ENCODE measurements at regions not wholly inside any gene's neighbourhood (a gene's known extent, or its start where the extent isn't known, plus 50 kb on each side); places are given as distances from the start of the nearest gene placed in this dataset.

DNA sequence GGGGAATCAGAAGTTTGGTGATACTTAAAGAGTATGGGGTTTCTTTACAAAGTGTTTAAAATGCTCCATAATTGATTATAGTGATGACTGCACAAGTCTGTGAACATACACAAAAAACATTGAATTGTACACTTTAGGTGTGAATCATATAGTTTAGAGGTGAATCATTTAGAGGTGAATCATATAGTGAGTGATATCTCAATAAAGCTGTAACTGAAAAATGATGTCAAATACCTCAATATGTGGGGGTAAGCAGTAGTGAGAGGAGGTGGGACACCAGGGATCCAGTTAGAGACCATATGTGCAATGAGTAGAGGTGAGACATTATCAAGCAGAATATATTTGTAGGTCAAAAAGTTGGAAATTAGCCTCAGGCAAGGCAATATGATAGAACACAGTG is 264.5 kb downstream of the PMP22 start:
- no peak for ATAC-seq
- intact Hi-C loops (cut with DNase I): no loop called here
- no peak for DNase-seq (ENCODE audit: missing footprints)

DNA sequence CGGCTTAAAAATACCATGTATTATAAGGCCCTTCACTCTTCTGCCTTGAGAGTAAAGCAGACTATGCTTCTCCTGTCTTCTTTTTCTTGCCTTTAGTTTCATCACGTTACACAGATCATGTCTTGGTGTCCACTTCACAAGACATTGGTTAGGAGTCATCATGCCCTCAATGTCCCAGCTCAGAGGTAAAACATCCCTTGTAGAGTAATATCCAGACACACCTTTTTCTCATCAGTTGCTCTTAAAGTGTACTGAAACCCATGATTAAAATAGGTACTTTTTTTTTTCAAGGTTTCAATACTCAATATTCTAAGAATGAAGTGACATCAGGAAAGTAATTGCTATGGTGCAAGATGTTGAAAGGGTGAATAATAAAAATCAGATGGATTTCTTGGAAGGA is 267.8 kb downstream of the PMP22 start:
- ATAC-seq: no peak
- no peak for DNase-seq (ENCODE audit: missing footprints)
- intact Hi-C loops (cut with DNase I): no loop called here

DNA sequence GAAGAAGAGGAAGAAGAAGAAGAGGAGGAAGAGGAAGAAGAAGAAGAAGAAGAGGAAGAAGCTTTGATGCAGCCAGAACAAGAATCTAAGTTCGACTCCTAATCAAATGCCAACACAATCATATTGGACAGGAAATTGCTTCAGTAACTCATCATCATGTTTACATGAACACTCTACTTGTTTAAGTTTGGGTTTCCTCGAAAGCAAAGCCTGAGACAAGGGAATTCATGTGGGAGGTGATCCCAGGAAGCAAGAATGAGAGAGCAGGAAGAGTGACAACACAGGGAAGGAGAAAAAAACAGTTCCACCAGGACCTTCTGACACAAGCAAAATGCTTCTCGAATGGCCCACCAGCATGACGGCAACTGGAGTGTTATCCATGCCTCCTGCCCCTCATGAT is 279.0 kb downstream of the PMP22 start:
- ATAC-seq: no peak
- intact Hi-C loops (cut with DNase I): no loop called here
- DNase-seq (ENCODE audit: missing footprints): no peak

DNA sequence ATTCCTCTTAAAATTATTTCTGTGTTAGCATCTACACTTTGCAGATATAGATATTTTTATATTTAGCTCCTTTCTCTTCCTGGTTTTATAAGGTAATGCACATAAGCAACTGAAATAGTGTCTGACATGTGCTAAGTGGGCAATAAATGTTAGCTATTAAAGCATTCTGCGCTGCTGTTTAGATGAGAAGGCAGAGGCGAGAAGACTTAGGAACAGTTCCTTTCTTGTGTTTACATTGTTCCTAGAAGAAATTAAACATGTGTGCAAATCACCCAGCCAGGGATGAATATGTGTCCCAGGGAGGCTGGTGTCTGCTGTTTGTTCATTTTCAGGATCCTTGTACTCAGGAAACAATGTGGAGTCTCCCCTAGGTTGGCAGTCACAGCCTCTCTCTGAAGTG is 292.3 kb downstream of the PMP22 start:
- no peak for DNase-seq (ENCODE audit: missing footprints)
- ATAC-seq: no peak
- intact Hi-C loops (cut with DNase I): no loop called here

DNA sequence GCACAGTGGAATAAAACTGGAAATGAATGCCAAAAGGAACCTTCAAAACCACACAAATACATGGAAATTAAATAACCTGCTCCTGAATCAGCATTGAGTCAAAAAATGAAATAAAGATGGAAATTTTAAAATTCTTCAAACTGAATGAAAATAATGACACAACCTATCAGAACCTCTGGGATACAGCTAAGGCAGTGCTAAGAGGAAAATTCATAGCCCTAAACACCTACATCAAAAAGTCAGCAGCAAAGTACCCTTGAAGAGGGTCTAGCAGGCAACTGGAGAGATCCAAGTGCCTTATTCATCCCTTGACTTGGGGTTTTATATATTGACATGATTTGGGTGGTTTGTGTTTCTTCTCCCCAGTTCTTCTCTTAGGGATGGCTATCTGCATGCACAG is 294.1 kb downstream of the PMP22 start:
- ATAC-seq (no peak), DNase-seq (ENCODE audit: missing footprints) (no peak)
- intact Hi-C loops (cut with DNase I): no loop called here

- ATAC-seq: no peak
- intact Hi-C loops (cut with DNase I): no loop called here
Observed at GRCh38 chr17:14959106-14959648, 305.9 kb downstream of the PMP22 start.

GRCh38 chr17:14953405-14953804 is 311.7 kb downstream of the PMP22 start:
- DNase-seq (ENCODE audit: missing footprints) (no peak), ATAC-seq (no peak)
- intact Hi-C loops (cut with DNase I): no loop called here

More at GRCh38 chr17:14959106-14959648, 305.9 kb downstream of the PMP22 start:
- DNase-seq (ENCODE audit: missing footprints): no peak

DNA sequence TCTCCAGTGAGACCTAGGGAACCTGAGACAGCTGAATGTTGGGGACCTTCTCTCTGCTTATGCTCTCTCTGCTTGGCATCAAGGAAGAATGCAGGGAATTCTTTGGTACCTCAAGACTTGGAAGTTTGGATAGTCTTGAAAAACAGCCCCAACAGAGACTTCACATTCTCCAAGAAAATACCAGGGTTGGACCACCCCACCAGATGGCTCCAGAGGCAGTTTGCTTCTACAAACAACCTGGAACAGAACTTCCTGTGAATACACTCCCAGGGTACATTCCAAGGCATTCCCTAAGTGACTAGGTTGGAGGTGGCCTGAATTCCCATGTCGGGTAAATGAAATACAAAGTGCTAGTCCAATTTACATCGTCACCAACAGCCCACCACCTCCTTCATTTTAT is 314.4 kb downstream of the PMP22 start:
- no peak for DNase-seq (ENCODE audit: missing footprints)
- intact Hi-C loops (cut with DNase I): no loop called here
- no peak for ATAC-seq

GRCh38 chr17:14950216-14950615 is 314.9 kb downstream of the PMP22 start:
- no peak for ATAC-seq
- intact Hi-C loops (cut with DNase I): no loop called here

DNA sequence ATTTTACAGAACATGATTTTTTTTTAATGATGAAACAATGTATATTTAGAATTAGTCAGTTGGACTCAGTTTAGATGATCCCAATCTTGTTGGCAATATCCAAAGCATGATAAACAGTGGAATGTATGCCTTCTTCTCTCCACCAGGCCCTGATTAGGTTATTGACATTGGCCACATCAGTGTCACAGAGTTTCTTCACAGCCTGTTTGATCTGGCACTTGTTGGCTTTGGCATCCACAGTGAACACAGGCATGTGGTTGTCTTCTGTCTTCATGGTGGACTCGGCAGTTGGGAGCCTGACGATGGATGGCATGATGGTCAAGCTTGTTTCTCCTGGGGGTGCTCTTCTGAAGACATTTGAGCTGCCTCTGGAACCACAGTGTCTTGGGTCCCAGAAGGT is 317.5 kb downstream of the PMP22 start:
- no peak for ATAC-seq
- DNase-seq (ENCODE audit: missing footprints): no peak
- intact Hi-C loops (cut with DNase I): no loop called here

More at GRCh38 chr17:14950216-14950615, 314.9 kb downstream of the PMP22 start:
- DNase-seq (ENCODE audit: missing footprints): no peak

- no peak for DNase-seq (ENCODE audit: missing footprints)
Observed at GRCh38 chr17:14946481-14946880, 318.6 kb downstream of the PMP22 start.

DNA sequence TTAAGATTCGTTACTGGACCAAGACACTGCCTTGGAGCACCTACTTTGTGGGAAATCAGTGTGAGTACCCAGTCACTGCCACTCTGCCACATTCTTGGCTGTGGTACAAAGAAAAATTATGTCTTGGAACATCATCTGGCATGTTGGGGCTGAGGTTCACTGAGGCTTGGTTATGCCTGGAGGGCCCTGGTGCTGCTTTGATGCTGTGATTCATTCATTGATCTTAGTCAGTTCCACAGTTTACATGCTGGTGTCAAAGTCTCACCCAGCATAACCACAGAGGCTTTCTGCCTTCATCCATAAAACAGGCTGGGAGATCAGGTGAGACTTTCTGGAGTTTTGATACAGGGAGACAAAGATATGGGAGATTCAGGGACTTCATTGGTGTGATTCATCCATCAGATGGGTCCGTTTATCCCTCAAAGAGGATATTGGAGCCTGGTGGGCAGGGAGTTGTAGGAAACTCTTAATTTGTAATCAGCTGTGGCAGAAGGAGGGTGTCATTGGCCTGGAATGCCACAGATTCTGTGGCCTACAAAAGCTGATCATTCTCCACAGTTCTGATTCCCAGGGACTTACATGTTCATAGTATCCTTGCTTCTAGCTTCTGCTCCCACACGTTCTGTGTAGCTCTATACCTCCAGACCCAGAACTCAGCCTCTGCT is 322.5 kb downstream of the PMP22 start:
- ATAC-seq (no peak), DNase-seq (ENCODE audit: missing footprints) (no peak)
- intact Hi-C loops (cut with DNase I): no loop called here

More at GRCh38 chr17:14946481-14946880, 318.6 kb downstream of the PMP22 start:
- ATAC-seq: no peak
- intact Hi-C loops (cut with DNase I): no loop called here

- ATAC-seq (no peak), DNase-seq (ENCODE audit: missing footprints) (no peak)
- intact Hi-C loops (cut with DNase I): no loop called here
Observed at GRCh38 chr17:14940938-14941265, 324.2 kb downstream of the PMP22 start.

DNA sequence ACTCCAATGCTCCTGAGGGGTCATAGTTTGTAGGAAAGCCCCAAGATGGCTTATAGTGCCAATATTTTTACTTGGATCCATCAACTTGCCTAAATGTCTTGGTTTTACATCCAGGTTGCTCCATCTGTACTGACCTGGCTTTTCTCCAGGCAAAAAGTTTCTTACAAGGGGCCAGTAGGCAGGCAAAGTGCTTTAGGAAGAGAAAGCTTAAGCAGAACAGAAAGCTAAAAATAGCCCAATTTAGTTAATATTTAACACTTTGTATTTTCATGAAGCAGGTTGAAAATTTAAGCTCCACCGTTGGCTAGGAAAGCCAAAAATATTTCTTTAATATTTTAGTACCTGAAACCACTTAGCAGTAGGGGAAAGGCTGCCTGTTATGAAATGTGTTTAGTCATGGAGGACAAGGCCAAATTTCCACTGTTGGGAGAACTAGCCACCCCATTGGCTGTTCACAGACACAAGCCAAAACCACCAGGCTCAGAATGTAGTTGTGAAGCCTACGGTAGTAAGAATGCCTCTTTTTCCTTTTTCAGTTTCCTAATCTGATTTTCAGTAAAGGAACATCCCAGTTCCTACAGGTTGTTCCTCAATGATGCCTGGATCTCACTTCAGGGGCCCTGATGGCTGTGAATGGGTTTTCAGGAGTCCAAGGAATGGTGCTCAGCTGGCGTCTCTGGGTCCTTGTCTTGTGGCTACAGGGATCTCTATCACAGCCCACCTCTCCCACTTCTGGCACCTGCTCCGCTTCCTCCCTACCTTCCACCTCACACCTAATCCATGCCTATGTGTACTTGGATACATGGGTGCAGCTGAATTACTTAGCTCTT is 324.8 kb downstream of the PMP22 start:
- DNase-seq (ENCODE audit: missing footprints) (no peak), ATAC-seq (no peak)
- intact Hi-C loops (cut with DNase I): no loop called here

DNA sequence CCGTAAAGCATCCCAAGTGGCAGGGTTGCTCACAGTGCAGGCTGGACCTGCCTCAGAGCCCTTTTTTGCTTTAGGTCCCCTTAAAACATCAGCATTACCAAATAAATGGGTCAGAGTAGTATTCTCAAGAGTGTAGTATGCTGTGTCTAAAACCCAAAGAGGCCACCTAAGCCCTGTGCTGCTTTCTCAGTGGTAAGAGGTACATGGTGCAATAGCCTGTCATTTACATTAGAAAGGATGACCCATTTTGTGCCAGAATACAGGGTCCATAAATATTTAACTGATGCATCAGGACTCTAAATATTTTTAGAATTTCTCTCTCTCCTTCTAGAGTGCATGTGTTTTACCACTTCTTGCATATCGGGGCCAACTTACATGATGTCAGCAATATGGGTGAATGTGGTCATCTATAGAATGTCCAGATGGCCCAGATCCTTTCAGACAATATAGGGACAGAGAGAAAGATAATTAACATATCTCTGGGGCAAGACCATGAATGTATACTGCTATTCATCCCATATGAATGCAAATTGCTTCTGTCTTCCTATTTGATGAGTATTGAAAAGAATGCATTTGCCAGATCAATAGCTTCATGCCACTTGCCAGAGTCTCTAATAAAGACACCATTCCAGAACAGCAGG is 329.2 kb downstream of the PMP22 start:
- DNase-seq (ENCODE audit: missing footprints): no peak
- intact Hi-C loops (cut with DNase I): loop anchor here (2.0 to 5.0 kb wide), 2 partner anchors 221 to 236 kb away; no protein-coding TSS in a partner anchor
- no peak for ATAC-seq

DNA sequence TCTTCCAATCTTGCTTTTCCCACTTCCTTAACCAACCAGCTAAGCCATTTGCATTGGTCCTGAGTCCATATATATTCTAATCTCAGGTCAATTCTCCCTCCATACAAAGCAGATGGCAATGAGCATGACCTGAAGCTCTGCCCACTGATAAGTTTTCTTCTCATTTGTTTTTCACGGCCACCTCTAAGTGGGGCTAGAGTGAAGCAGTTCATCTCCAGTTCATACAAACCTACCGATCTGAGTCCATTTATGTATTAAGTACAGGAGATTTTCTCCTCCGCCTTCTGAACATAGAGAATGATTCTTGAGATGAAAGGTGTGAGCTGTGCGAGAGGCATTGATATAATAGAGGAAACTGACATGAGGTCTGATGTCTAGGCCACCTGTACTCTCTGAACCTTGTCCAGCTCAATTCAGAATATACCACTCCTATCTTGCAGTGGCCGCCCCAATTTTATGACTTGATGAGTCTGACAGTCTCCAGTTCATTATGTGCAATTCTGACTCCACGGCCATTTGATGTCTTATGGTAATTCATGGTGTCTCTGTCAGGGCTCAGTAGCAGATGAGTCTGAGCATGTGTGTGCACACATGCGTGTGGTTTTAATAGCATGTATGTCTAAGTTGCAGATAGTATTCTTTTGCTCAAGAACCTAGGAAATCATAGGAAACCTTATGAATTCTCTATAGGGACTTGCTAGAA is 329.8 kb downstream of the PMP22 start:
- intact Hi-C loops (cut with DNase I): loop anchor here (2.0 to 5.0 kb wide), 2 partner anchors 222 to 237 kb away; no protein-coding TSS in a partner anchor
- ATAC-seq: no peak
- DNase-seq (ENCODE audit: missing footprints): no peak

DNA sequence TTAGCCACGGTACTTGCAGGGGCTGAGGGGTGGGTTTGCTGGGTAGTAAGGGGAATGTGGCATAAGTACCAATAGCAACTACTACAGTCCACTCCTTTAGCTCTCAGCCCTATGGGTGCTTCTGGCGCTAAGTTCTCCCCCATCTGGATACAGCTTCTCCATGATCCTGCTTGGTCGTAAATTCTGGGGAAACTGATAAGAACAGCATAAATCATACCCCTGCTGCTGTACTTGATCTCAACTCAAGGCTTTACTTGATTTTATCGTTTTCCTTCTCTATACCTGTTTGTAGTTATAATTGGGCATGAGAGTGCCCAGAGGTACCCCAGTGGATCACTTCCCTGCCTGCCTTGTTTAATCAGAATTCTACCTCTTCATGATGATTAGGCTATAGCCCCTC is 331.4 kb downstream of the PMP22 start:
- intact Hi-C loops (cut with DNase I): loop anchor here (2.0 kb wide), 1 partner anchor 223 kb away; no protein-coding TSS in a partner anchor
- ATAC-seq (no peak), DNase-seq (ENCODE audit: missing footprints) (no peak)

GRCh38 chr17:14926526-14927122 is 338.5 kb downstream of the PMP22 start:
- no peak for DNase-seq (ENCODE audit: missing footprints)
- ATAC-seq: no peak
- intact Hi-C loops (cut with DNase I): loop anchor here (5.0 kb wide), 2 partner anchors 1329 to 1589 kb away; no protein-coding TSS in a partner anchor

Measured in Right ventricle myocardium inferior (tissue), 1 donor.